ENCODE measurements at regions not wholly inside any gene's neighbourhood (a gene's known extent, or its start where the extent isn't known, plus 50 kb on each side); places are given as distances from the start of the nearest gene placed in this dataset.

DNA sequence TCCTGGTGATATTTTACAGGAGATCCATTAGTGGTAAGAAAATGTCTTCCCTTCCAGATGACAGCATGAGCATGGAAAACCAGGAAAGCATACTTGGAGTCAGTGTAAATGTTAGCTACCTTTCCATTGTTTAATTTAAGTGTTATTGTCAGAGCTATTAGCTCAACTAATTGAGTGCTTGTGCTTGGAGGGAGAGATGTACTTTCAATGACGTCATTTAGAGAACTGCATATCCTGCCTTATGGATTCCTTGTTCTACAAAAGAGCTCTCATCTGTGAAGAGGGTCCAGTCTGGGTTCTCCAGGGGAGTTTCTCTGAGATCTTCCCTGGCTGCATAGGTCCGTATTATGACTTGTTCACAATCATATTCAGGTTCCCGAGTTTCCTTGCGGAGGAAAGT is 687.2 kb downstream of the TBL1XR1 start:
- no peak for DNase-seq (ENCODE audit: low read depth in 2 of 2)
- H3K4me3 ChIP-seq (replicated peaks in 1 of 2; ENCODE audit: low read depth in 2 of 2, low read length in 2 of 2), result no peak overlapping the region
- TF ChIP-seq, protein P1, sequence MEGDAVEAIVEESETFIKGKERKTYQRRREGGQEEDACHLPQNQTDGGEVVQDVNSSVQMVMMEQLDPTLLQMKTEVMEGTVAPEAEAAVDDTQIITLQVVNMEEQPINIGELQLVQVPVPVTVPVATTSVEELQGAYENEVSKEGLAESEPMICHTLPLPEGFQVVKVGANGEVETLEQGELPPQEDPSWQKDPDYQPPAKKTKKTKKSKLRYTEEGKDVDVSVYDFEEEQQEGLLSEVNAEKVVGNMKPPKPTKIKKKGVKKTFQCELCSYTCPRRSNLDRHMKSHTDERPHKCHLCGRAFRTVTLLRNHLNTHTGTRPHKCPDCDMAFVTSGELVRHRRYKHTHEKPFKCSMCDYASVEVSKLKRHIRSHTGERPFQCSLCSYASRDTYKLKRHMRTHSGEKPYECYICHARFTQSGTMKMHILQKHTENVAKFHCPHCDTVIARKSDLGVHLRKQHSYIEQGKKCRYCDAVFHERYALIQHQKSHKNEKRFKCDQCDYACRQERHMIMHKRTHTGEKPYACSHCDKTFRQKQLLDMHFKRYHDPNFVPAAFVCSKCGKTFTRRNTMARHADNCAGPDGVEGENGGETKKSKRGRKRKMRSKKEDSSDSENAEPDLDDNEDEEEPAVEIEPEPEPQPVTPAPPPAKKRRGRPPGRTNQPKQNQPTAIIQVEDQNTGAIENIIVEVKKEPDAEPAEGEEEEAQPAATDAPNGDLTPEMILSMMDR (IDR thresholded peaks at IDR 0.05; ENCODE audit: low read depth, low read length), result no peak

DNA sequence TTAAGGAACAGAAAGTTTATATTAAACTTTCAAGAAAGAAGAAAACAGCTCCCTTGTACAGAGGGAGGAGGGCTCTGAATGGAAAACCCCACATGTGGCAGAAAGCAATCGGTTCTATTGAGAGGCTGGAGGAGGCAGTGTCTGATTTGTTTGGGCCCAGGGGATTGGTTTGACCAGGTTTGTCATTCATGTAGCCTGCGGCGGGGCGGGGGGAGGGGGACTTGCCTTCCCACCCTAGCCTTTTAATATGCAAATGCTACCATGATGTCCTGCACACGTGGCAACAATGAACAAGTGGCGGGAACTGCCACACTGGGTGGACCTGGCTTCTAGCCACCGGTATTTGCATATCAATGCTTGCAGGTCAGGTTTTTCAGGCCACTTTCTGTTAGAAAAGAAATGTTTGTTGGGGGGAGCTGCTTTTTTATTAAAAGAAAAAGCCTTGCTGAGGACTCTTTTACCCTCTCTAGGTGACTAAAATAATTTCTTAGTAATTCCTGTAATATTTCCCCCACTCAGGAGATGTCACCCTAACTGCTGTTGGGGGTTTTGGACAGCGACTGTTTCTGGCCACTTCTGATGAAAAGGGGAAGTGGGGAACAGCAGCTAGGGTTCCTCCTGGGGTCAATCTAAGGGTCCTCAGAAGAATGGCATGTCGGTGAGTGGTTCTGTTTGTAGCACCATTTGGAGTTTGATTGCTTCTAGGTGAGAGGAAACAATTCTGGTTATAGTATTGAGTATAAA is 691.2 kb downstream of the TBL1XR1 start:
- TF ChIP-seq, protein P1 (IDR thresholded peaks at IDR 0.05; ENCODE audit: low read depth, low read length), result no peak

DNA sequence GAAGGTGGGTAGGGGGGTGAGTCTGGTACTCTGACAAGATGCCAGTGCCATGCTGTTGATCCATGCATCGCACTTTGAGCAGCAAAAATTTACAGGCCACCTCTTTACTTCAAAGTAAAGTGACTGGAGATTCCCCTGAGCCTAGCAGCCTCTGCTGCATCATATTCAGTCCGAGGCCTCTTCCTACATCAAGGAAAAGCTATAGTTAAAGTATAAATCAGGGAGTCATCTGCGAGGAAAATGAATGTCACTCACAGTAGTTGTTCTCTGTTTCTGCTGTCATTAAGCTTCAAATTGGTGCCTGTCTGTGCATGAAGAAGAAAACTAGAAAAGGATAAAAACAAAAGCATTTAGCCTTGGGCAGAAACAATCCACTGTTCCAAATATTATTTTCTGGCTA is 706.2 kb downstream of the TBL1XR1 start:
- no peak overlapping the region for H3K4me3 ChIP-seq (replicated peaks in 1 of 2; ENCODE audit: low read depth in 2 of 2, low read length in 2 of 2)
- TF ChIP-seq, protein P1 (IDR thresholded peaks at IDR 0.05; ENCODE audit: low read depth, low read length), result no peak

More for the DNA sequence above, 691.2 kb downstream of the TBL1XR1 start:
- no peak for DNase-seq (ENCODE audit: low read depth in 2 of 2)
- H3K4me3 ChIP-seq (replicated peaks in 1 of 2; ENCODE audit: low read depth in 2 of 2, low read length in 2 of 2), result no peak overlapping the region

DNA sequence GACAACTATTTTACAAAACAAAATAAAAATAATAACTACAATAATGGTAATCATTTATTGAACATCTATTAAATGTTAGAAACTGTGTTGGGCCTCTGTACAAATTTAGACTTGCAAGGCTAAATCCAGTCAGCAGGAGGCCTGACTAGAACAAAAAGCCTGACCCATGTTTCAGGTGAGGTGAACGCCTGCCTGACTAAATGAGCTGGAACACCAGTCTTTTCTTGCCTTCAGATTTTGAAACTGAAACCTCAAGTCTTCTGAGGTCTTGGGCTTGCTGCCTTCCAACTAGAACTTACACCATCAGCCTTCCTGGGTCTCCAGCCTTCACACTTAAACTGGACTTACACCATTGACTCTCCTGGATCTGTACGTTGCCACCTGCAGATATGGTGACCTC is 706.9 kb downstream of the TBL1XR1 start:
- TF ChIP-seq, protein P1 (IDR thresholded peaks at IDR 0.05; ENCODE audit: low read depth, low read length), result no peak
- no peak for DNase-seq (ENCODE audit: low read depth in 2 of 2)

More for the DNA sequence above, 706.2 kb downstream of the TBL1XR1 start:
- no peak for DNase-seq (ENCODE audit: low read depth in 2 of 2)

DNA sequence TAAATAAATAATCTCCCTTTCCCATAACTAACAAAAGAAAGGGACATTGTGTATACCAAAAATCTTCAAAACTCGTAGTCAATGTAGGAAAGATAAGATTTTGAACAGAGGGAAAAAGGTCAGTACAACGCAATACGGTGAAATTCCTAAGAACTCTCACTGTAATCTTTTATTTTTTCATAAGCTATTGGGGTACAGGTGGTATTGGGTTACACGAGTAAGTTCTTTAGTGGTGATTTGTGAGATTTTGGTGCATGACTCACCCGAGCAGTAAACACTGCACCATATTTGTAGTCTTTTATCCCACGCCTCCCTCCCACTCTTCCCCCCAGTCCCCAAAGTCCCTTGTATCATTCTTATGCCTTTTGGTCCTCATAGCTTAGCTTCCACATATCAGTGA is 718.0 kb downstream of the TBL1XR1 start:
- TF ChIP-seq, protein P1 (IDR thresholded peaks at IDR 0.05; ENCODE audit: low read depth, low read length), result no peak
- H3K4me3 ChIP-seq (replicated peaks in 1 of 2; ENCODE audit: low read depth in 2 of 2, low read length in 2 of 2), result no peak overlapping the region
- no peak for DNase-seq (ENCODE audit: low read depth in 2 of 2)

More for the DNA sequence above, 706.9 kb downstream of the TBL1XR1 start:
- H3K4me3 ChIP-seq (replicated peaks in 1 of 2; ENCODE audit: low read depth in 2 of 2, low read length in 2 of 2), result no peak overlapping the region

DNA sequence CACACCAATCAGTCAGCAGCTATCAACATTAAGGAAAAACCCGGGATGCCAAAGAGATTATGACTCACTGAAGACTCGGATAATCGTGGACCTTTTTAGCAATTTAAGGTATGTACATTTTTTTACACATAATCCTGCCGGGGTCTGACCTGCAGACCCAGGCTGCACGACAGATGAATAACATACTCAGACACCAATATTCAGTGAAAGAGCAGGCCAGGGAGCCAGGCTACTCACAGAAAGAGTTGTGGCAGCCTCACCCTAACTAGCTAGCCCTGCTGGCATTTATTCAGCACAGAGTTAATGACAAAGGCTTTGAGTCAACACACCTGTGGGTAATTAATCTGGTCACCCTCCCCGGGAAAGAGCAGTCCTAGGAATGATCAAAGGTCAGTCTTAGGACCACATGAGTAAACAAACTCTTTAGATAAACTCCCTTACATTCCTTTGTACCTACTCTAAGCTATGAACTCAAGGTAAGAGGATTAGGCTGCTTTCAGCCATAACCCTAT is 727.5 kb downstream of the TBL1XR1 start:
- TF ChIP-seq, protein P1 (IDR thresholded peaks at IDR 0.05; ENCODE audit: low read depth, low read length), result no peak
- no peak for DNase-seq (ENCODE audit: low read depth in 2 of 2)

More for the DNA sequence above, 727.5 kb downstream of the TBL1XR1 start:
- H3K4me3 ChIP-seq (replicated peaks in 1 of 2; ENCODE audit: low read depth in 2 of 2, low read length in 2 of 2), result no peak overlapping the region

Measured in cardiac fibroblast (primary cell).